ENCODE measurements at regions not wholly inside any gene's neighbourhood (a gene's known extent, or its start where the extent isn't known, plus 50 kb on each side); places are given as distances from the start of the nearest gene placed in this dataset.

DNA sequence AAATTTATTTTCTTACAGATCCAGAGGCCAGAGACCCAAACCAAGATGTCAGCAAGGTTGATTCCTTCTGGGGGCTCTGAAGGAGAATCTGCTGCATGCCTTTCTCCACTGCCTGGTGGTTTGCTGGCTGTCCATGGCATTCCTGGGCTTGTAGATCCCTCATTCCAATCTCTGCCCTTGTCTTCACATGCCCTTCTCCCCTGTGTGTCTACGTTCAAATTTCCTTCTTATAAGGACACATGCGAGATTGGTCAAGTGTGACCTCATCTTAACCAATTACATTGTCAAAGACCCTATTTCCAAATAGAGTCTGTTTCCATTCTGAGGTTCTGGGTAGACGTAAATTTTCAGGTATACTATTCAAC, 84.5 kb upstream of the RAI14 start:
- TF ChIP-seq, protein P1, sequence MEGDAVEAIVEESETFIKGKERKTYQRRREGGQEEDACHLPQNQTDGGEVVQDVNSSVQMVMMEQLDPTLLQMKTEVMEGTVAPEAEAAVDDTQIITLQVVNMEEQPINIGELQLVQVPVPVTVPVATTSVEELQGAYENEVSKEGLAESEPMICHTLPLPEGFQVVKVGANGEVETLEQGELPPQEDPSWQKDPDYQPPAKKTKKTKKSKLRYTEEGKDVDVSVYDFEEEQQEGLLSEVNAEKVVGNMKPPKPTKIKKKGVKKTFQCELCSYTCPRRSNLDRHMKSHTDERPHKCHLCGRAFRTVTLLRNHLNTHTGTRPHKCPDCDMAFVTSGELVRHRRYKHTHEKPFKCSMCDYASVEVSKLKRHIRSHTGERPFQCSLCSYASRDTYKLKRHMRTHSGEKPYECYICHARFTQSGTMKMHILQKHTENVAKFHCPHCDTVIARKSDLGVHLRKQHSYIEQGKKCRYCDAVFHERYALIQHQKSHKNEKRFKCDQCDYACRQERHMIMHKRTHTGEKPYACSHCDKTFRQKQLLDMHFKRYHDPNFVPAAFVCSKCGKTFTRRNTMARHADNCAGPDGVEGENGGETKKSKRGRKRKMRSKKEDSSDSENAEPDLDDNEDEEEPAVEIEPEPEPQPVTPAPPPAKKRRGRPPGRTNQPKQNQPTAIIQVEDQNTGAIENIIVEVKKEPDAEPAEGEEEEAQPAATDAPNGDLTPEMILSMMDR (IDR thresholded peaks at IDR 0.05; ENCODE audit: low read depth, low read length), result no peak
- no peak for TF ChIP-seq POLR2A (IDR thresholded peaks at IDR 0.05; ENCODE audit: extremely low read depth, insufficient read length)
- TF ChIP-seq, protein P2, sequence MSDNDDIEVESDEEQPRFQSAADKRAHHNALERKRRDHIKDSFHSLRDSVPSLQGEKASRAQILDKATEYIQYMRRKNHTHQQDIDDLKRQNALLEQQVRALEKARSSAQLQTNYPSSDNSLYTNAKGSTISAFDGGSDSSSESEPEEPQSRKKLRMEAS (IDR thresholded peaks at IDR 0.05; ENCODE audit: low read depth, low read length), result no peak
